ENCODE measurements at regions not wholly inside any gene's neighbourhood (a gene's known extent, or its start where the extent isn't known, plus 50 kb on each side); places are given as distances from the start of the nearest gene placed in this dataset.
A peak's percentile ranks its signal among the peaks of the same experiment; 100 is the strongest.

GRCh38 chr7:25389489-25390106 is 161.3 kb upstream of the NPVF start:
- DNase-seq (ENCODE audit: low read depth, low spot score) (peak; percentile 44), FAIRE-seq (peak; percentile 26)
- Histone ChIP-seq H3K4me3 (replicated peaks in 1 of 3; ENCODE audit: insufficient read depth in 1 of 3, low read depth in 1 of 3, low read length in 3 of 3) (no peak overlapping the region), H3K4me2 (ENCODE audit: insufficient read depth, low read length) (no peak overlapping the region), H2AFZ (ENCODE audit: low read depth, low read length) (no peak overlapping the region), H3K9me3 (replicated peaks; ENCODE audit: control insufficient read depth, insufficient read depth, low read length) (no peaks in the 10 kb centered on the region), H3K27ac (ENCODE audit: insufficient read depth, low read depth, low read length) (no peak overlapping the region), H4K20me1 (replicated peaks; ENCODE audit: control insufficient read depth, extremely low read depth, insufficient read depth, low read length) (no peaks in the 10 kb centered on the region), H3K9me1 (replicated peaks; ENCODE audit: control insufficient read depth, extremely low read depth, insufficient read depth, low read length) (no peaks in the 10 kb centered on the region), H3K9ac (replicated peaks; ENCODE audit: extremely low read depth, insufficient read depth, low read length) (no peak overlapping the region), H3K27me3 (ENCODE audit: control insufficient read depth in 2 of 2, insufficient read depth in 2 of 2, low read length in 2 of 2) (peaks cover 2 to 3% of the 10 kb centered on the region in 2 experiments), H3K4me1 (ENCODE audit: control insufficient read depth, extremely low read depth, insufficient read depth, low read length) (no peaks in the 10 kb centered on the region), H3K79me2 (ENCODE audit: control insufficient read depth, insufficient read depth, low read length) (no peaks in the 10 kb centered on the region), H3K36me3 (ENCODE audit: control insufficient read depth in 2 of 2, extremely low read depth in 1 of 2, insufficient read depth in 2 of 2, low read length in 2 of 2) (no peaks in the 10 kb centered on the region)
- CTCF ChIA-PET = interaction anchor here (1.0 to 7.3 kb wide), 8 partner anchors 13 to 976 kb away, joined by 3 to 119 read pairs (median 4); no protein-coding TSS in a partner anchor
- POLR2A ChIA-PET = no interaction called here
- intact Hi-C loops (cut with micrococcal nuclease) (loop anchor here (1.0 to 5.0 kb wide), 2 partner anchors 130 to 1773 kb away; no protein-coding TSS in a partner anchor), dilution Hi-C loops (cut with MboI; ENCODE audit: extremely low pct_ligation_motif_present, low sequenced_read_pairs) (no loop called here)
- BruUV-seq (replicated peaks) = no TSS peak
- TF ChIP-seq POLR2AphosphoS5 (IDR thresholded peaks at IDR 0.05; ENCODE audit: insufficient read depth, low read depth, low read length) = no peak
- TF ChIP-seq, protein P1, sequence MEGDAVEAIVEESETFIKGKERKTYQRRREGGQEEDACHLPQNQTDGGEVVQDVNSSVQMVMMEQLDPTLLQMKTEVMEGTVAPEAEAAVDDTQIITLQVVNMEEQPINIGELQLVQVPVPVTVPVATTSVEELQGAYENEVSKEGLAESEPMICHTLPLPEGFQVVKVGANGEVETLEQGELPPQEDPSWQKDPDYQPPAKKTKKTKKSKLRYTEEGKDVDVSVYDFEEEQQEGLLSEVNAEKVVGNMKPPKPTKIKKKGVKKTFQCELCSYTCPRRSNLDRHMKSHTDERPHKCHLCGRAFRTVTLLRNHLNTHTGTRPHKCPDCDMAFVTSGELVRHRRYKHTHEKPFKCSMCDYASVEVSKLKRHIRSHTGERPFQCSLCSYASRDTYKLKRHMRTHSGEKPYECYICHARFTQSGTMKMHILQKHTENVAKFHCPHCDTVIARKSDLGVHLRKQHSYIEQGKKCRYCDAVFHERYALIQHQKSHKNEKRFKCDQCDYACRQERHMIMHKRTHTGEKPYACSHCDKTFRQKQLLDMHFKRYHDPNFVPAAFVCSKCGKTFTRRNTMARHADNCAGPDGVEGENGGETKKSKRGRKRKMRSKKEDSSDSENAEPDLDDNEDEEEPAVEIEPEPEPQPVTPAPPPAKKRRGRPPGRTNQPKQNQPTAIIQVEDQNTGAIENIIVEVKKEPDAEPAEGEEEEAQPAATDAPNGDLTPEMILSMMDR (IDR thresholded peaks at IDR 0.05; ENCODE audit: extremely low read depth in 1 of 2, insufficient read depth in 1 of 2, low read depth in 1 of 2, low read length in 2 of 2) = peak; percentile 23 to 40

- Histone ChIP-seq H3K79me2 (ENCODE audit: control insufficient read depth, insufficient read depth, low read length) (no peaks in the 10 kb centered on the region), H3K27ac (ENCODE audit: insufficient read depth, low read depth, low read length) (no peak overlapping the region), H2AFZ (ENCODE audit: low read depth, low read length) (no peak overlapping the region), H3K4me3 (replicated peaks in 1 of 3; ENCODE audit: insufficient read depth in 1 of 3, low read depth in 1 of 3, low read length in 3 of 3) (no peak overlapping the region), H3K9me3 (replicated peaks; ENCODE audit: control insufficient read depth, insufficient read depth, low read length) (no peaks in the 10 kb centered on the region), H3K4me1 (ENCODE audit: control insufficient read depth, extremely low read depth, insufficient read depth, low read length) (no peaks in the 10 kb centered on the region), H4K20me1 (replicated peaks; ENCODE audit: control insufficient read depth, extremely low read depth, insufficient read depth, low read length) (no peaks in the 10 kb centered on the region), H3K36me3 (ENCODE audit: control insufficient read depth in 2 of 2, extremely low read depth in 1 of 2, insufficient read depth in 2 of 2, low read length in 2 of 2) (no peaks in the 10 kb centered on the region), H3K9me1 (replicated peaks; ENCODE audit: control insufficient read depth, extremely low read depth, insufficient read depth, low read length) (no peaks in the 10 kb centered on the region), H3K27me3 (ENCODE audit: control insufficient read depth in 2 of 2, insufficient read depth in 2 of 2, low read length in 2 of 2) (peaks cover 2 to 3% of the 10 kb centered on the region in 2 experiments), H3K9ac (replicated peaks; ENCODE audit: extremely low read depth, insufficient read depth, low read length) (no peak overlapping the region), H3K4me2 (ENCODE audit: insufficient read depth, low read length) (no peak overlapping the region)
- dilution Hi-C loops (cut with MboI; ENCODE audit: extremely low pct_ligation_motif_present, low sequenced_read_pairs) (no loop called here), intact Hi-C loops (cut with micrococcal nuclease) (loop anchor here (1.0 to 5.0 kb wide), 3 partner anchors 175 to 1771 kb away; no protein-coding TSS in a partner anchor)
- ChIA-PET POLR2A (no interaction called here), CTCF (interaction anchor here (0.8 to 7.3 kb wide), 13 partner anchors 9 to 974 kb away, joined by 3 to 119 read pairs (median 5); no protein-coding TSS in a partner anchor)
- TF ChIP-seq, protein P1 (IDR thresholded peaks at IDR 0.05; ENCODE audit: extremely low read depth in 1 of 2, insufficient read depth in 1 of 2, low read depth in 1 of 2, low read length in 2 of 2) = peak in 1 of 2 donors; percentile 11
- TF ChIP-seq EZH2 (IDR thresholded peaks at IDR 0.05; ENCODE audit: borderline replicate concordance, low read depth, low read length, severe bottlenecking) = no peak
- no TSS peak for BruUV-seq (replicated peaks)
- peak; percentile 64 for FAIRE-seq
- peak; percentile 39 for DNase-seq (ENCODE audit: low read depth, low spot score)
Measured at GRCh38 chr7:25391295-25391861, 163.1 kb upstream of the NPVF start.
